Uterus (tissue), 3 donors: ENCODE measurements at regions not wholly inside any gene's neighbourhood (a gene's known extent, or its start where the extent isn't known, plus 50 kb on each side); places are given as distances from the start of the nearest gene placed in this dataset.

Source experiments
- DNase-seq, 2 donors: peaks; one replicate each; pipeline ENCODE4 v3.0.0-alpha.2; 2019 to 2020
- H3K27ac ChIP-seq, 2 donors: fragments of 200-600 bp; sonication (generic); 1 replicate in 1 of 2; 2 replicates in 1 of 2; pipeline ENCODE4 v1.5.1; 2016 to 2018
- H3K27me3 ChIP-seq, 2 donors: fragments of 200-600 bp; sonication (generic); one replicate each; pipeline ENCODE4 v1.5.1; 2018 to 2019; ENCODE audit warnings: control low read depth in 1 of 2
- H3K36me3 ChIP-seq, 2 donors: fragments of 200-600 bp; sonication (generic); one replicate each; pipeline ENCODE4 v1.5.1; 2019; ENCODE audit warnings: control low read depth in 1 of 2
- H3K4me1 ChIP-seq, 2 donors: fragments of 200-600 bp; sonication (generic); one replicate each; pipeline ENCODE4 v1.5.1; 2018 to 2019; ENCODE audit warnings: control low read depth in 1 of 2
- H3K4me3 ChIP-seq, 2 donors: fragments of 200-600 bp; sonication (generic); 1 replicate in 1 of 2; 2 replicates in 1 of 2; pipeline ENCODE4 v1.5.1; 2018 to 2019; ENCODE audit warnings: mild to moderate bottlenecking in 1 of 2
- H3K9me3 ChIP-seq, 2 donors: fragments of 200-600 bp; sonication (generic); one replicate each; pipeline ENCODE4 v1.5.1; 2019; ENCODE audit warnings: control low read depth in 1 of 2
- POLR2A ChIP-seq, 2 donors: fragments of 450-650 bp; IDR thresholded peaks; one replicate each; pipeline ENCODE4 v1.6.1; 2016; ENCODE audit warnings: antibody characterized with exemption in 2 of 2, mild to moderate bottlenecking in 1 of 2, moderate library complexity in 1 of 2
- intact Hi-C: fragments of 100-400 bp; cut with DNase I; formaldehyde crosslinking; loops from one replicate; pipeline ENCODE4 v1.15.1; 2023; ENCODE audit warnings: low total_unique reads
- TF ChIP-seq, protein P1 (sequence below), 4 experiments: fragments of 200-600 bp in 2 of 4; fragments of 450-650 bp in 2 of 4; sonication (generic) in 2 of 4; IDR thresholded peaks; one replicate each; pipeline ENCODE4 v1.5.1; 2016 to 2019; ENCODE audit warnings: antibody characterized with exemption in 4 of 4, mild to moderate bottlenecking in 2 of 4, moderate library complexity in 1 of 4
- donor health status: DM: yes; HTN: yes; CAD: no.

DNA sequence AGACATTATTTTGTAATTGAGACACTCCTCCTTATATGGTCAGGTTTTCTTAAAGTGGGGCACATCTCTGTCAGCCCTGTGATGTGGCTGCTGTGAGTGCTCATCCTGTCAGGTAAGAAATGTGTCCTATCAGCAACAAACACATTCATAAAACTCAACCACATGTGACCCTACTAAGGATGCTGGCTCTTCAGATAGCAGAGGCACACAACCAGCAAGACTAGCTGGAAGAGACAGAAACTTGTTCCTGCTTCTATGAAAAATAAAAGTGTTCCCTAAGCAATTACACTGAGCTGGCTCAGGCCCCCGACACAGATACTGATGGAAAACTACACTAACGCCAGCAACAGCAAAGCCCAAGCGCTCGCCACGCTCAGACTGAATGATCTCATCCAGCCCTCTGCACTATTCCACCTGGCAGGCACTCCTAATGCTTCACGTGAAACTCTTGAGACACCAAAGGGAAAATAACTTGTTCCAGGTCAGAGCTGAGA lies 49.8 kb upstream of the CYP2D6 start:
- intact Hi-C loops = no loop called here
- Histone ChIP-seq H3K27me3 (no peaks in the 10 kb centered on the region), H3K9me3 (no peaks in the 10 kb centered on the region), H3K4me3 (no peak overlapping the region), H3K4me1 (no peaks in the 10 kb centered on the region), H3K36me3 (no peaks in the 10 kb centered on the region), H3K27ac (peak overlapping the region; percentile 72 to 86)
- no peak for TF ChIP-seq POLR2A (IDR thresholded peaks at IDR 0.05)
- TF ChIP-seq, protein P1, sequence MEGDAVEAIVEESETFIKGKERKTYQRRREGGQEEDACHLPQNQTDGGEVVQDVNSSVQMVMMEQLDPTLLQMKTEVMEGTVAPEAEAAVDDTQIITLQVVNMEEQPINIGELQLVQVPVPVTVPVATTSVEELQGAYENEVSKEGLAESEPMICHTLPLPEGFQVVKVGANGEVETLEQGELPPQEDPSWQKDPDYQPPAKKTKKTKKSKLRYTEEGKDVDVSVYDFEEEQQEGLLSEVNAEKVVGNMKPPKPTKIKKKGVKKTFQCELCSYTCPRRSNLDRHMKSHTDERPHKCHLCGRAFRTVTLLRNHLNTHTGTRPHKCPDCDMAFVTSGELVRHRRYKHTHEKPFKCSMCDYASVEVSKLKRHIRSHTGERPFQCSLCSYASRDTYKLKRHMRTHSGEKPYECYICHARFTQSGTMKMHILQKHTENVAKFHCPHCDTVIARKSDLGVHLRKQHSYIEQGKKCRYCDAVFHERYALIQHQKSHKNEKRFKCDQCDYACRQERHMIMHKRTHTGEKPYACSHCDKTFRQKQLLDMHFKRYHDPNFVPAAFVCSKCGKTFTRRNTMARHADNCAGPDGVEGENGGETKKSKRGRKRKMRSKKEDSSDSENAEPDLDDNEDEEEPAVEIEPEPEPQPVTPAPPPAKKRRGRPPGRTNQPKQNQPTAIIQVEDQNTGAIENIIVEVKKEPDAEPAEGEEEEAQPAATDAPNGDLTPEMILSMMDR (IDR thresholded peaks at IDR 0.05) = no peak
- peak; percentile 78 to 81 for DNase-seq
